DMS53 (cell line): ENCODE measurements at regions not wholly inside any gene's neighbourhood (a gene's known extent, or its start where the extent isn't known, plus 50 kb on each side); places are given as distances from the start of the nearest gene placed in this dataset.

ENCODE experiments used
- DNase-seq: peaks from one replicate; lab custom pipeline; 2025; lab: John Stamatoyannopoulos, UW

- no peak for DNase-seq
These were observed 66.6 kb downstream of the NEURL3 start for GRCh38 chr2:96438589-96438988.

GRCh38 chr2:96437512-96437911 lies 67.6 kb downstream of the NEURL3 start:
- no peak for DNase-seq

- DNase-seq, result no peak
These were observed 68.2 kb downstream of the NEURL3 start for GRCh38 chr2:96436961-96437360.

GRCh38 chr2:96436416-96436815 lies 68.7 kb downstream of the NEURL3 start:
- DNase-seq, result no peak

GRCh38 chr2:96431319-96431718 lies 73.8 kb downstream of the NEURL3 start:
- DNase-seq, result no peak

GRCh38 chr2:96430394-96430988 lies 74.7 kb downstream of the NEURL3 start:
- DNase-seq, result peak; percentile 54

GRCh38 chr2:96427917-96428316 lies 77.2 kb downstream of the NEURL3 start:
- DNase-seq, result peak; percentile 94

- no peak for DNase-seq
These were observed 78.0 kb downstream of the NEURL3 start for GRCh38 chr2:96427169-96427568.

- no peak for DNase-seq
These were observed 81.3 kb downstream of the NEURL3 start for GRCh38 chr2:96423828-96424227.
